ENCODE measurements at regions not wholly inside any gene's neighbourhood (a gene's known extent, or its start where the extent isn't known, plus 50 kb on each side); places are given as distances from the start of the nearest gene placed in this dataset.
"Not testable (repeated sequence)": the region's sequence is repeated elsewhere in the genome, so short reads cannot be mapped to it uniquely, and the experiment has no call there.

GRCh38 chr7:131149840-131150239 lies 177.8 kb upstream of the MKLN1 start:
- FAIRE-seq (no peak), DNase-seq (ENCODE audit: low spot score in 2 of 2) (no peak)

- DNase-seq (ENCODE audit: low spot score in 2 of 2) = no peak
- no peak for FAIRE-seq
Observed at GRCh38 chr7:131151034-131151433, 176.6 kb upstream of the MKLN1 start.

GRCh38 chr7:131152766-131153165 lies 174.9 kb upstream of the MKLN1 start:
- FAIRE-seq = no peak

GRCh38 chr7:131154380-131154779 lies 173.3 kb upstream of the MKLN1 start:
- no peak for FAIRE-seq
- no peak for DNase-seq (ENCODE audit: low spot score in 2 of 2)

More at GRCh38 chr7:131152766-131153165, 174.9 kb upstream of the MKLN1 start:
- no peak for DNase-seq (ENCODE audit: low spot score in 2 of 2)

- no peak for DNase-seq (ENCODE audit: low spot score in 2 of 2)
- FAIRE-seq = no peak
Observed at GRCh38 chr7:131157530-131158243, 170.0 kb upstream of the MKLN1 start.

GRCh38 chr7:131158244-131158636 lies 169.4 kb upstream of the MKLN1 start:
- not testable (repeated sequence) for DNase-seq (ENCODE audit: low spot score in 2 of 2); FAIRE-seq

- FAIRE-seq (no peak), DNase-seq (ENCODE audit: low spot score in 2 of 2) (no peak)
Observed at GRCh38 chr7:131159961-131160361, 167.7 kb upstream of the MKLN1 start.

GRCh38 chr7:131161103-131161502 lies 166.6 kb upstream of the MKLN1 start:
- FAIRE-seq (no peak), DNase-seq (ENCODE audit: low spot score in 2 of 2) (no peak)

GRCh38 chr7:131164025-131164925 lies 163.4 kb upstream of the MKLN1 start:
- FAIRE-seq (no peak), DNase-seq (ENCODE audit: low spot score in 2 of 2) (no peak)

GRCh38 chr7:131166066-131166465 lies 161.6 kb upstream of the MKLN1 start:
- FAIRE-seq = no peak

GRCh38 chr7:131170440-131171271 lies 157.0 kb upstream of the MKLN1 start:
- FAIRE-seq (no peak), DNase-seq (ENCODE audit: low spot score in 2 of 2) (no peak)

More at GRCh38 chr7:131166066-131166465, 161.6 kb upstream of the MKLN1 start:
- no peak for DNase-seq (ENCODE audit: low spot score in 2 of 2)

- no peak for DNase-seq (ENCODE audit: low spot score in 2 of 2)
- no peak for FAIRE-seq
Observed at GRCh38 chr7:131173145-131173890, 154.4 kb upstream of the MKLN1 start.

GRCh38 chr7:131174391-131174790 lies 153.3 kb upstream of the MKLN1 start:
- DNase-seq (ENCODE audit: low spot score in 2 of 2) (no peak), FAIRE-seq (no peak)

- DNase-seq (ENCODE audit: low spot score in 2 of 2) (no peak), FAIRE-seq (no peak)
Observed at GRCh38 chr7:131174855-131175254, 152.8 kb upstream of the MKLN1 start.

- no peak for DNase-seq (ENCODE audit: low spot score in 2 of 2)
Observed at GRCh38 chr7:131182446-131183058, 145.1 kb upstream of the MKLN1 start.

GRCh38 chr7:131183072-131183471 lies 144.6 kb upstream of the MKLN1 start:
- FAIRE-seq (no peak), DNase-seq (ENCODE audit: low spot score in 2 of 2) (no peak)

More at GRCh38 chr7:131182446-131183058, 145.1 kb upstream of the MKLN1 start:
- FAIRE-seq = no peak

- FAIRE-seq (no peak), DNase-seq (ENCODE audit: low spot score in 2 of 2) (no peak)
Observed at GRCh38 chr7:131183611-131184119, 144.0 kb upstream of the MKLN1 start.

- no peak for DNase-seq (ENCODE audit: low spot score in 2 of 2)
- FAIRE-seq = no peak
Observed at GRCh38 chr7:131186816-131187215, 140.9 kb upstream of the MKLN1 start.

Measured in frontal cortex (tissue), 3 donors.